NCI-H82 treated with DMSO at 0.1 percent for 48 hours (cell line): ENCODE measurements at regions not wholly inside any gene's neighbourhood (a gene's known extent, or its start where the extent isn't known, plus 50 kb on each side); places are given as distances from the start of the nearest gene placed in this dataset.
"Not testable (repeated sequence)": the region's sequence is repeated elsewhere in the genome, so short reads cannot be mapped to it uniquely, and the experiment has no call there.

Experiments
- DNase-seq: peaks from one replicate; lab custom pipeline; 2025; ENCODE audit not compliant: unreplicated experiment; lab: John Stamatoyannopoulos, UW

- no peak for DNase-seq
Observed at GRCh38 chr1:184820956-184821355, 66.3 kb upstream of the EDEM3 start.

GRCh38 chr1:184820218-184820750, 65.6 kb upstream of the EDEM3 start:
- no peak for DNase-seq

GRCh38 chr1:184818646-184819045, 64.0 kb upstream of the EDEM3 start:
- no peak for DNase-seq

- DNase-seq: not testable (repeated sequence)
Observed at GRCh38 chr1:184817003-184817402, 62.3 kb upstream of the EDEM3 start.

GRCh38 chr1:184813528-184814089, 59.0 kb upstream of the EDEM3 start:
- DNase-seq: no peak

GRCh38 chr1:184811439-184812111, 56.9 kb upstream of the EDEM3 start:
- DNase-seq: no peak

GRCh38 chr1:184810735-184811343, 56.2 kb upstream of the EDEM3 start:
- no peak for DNase-seq

GRCh38 chr1:184806296-184806721, 51.7 kb upstream of the EDEM3 start:
- DNase-seq: no peak

- peak; percentile 88 for DNase-seq
Observed at GRCh38 chr1:184805667-184806295, 51.1 kb upstream of the EDEM3 start.
